SU-DHL-6 (cell line): ENCODE measurements at regions not wholly inside any gene's neighbourhood (a gene's known extent, or its start where the extent isn't known, plus 50 kb on each side); places are given as distances from the start of the nearest gene placed in this dataset.

ENCODE experiments used
- H2AFZ ChIP-seq: fragments of 200-600 bp; sonication (generic); 2 replicates; pipeline ENCODE4 v1.6.1; 2014; ENCODE audit warnings: low read depth, mild to moderate bottlenecking, moderate library complexity, mixed read lengths, antibody characterized with exemption, low read length; ENCODE audit not compliant: severe bottlenecking
- H3F3A ChIP-seq: fragments of 200-600 bp; shearing (Covaris generic); 2 replicates; pipeline ENCODE4 v1.6.0; 2016; ENCODE audit warnings: antibody characterized with exemption, mild to moderate bottlenecking; ENCODE audit not compliant: insufficient read depth
- H3K27ac ChIP-seq: fragments of 200-600 bp; sonication (generic); 2 replicates; pipeline ENCODE4 v1.5.1; 2016; ENCODE audit warnings: low read depth, mild to moderate bottlenecking, low read length, moderate library complexity, mixed read lengths
- H3K27me3 ChIP-seq: fragments of 200-600 bp; sonication (generic), shearing (Covaris generic); 2 replicates; pipeline ENCODE4 v1.6.0; 2014; ENCODE audit warnings: mild to moderate bottlenecking, low read length
- H3K36me3 ChIP-seq: fragments of 200-600 bp; sonication (generic); 2 replicates; pipeline ENCODE4 v1.6.1; 2014; ENCODE audit warnings: mild to moderate bottlenecking, low read length, mixed read lengths
- H3K4me2 ChIP-seq: fragments of 300-600, 200-600 bp; shearing (Covaris generic), sonication (generic); 2 replicates; pipeline ENCODE4 v1.6.0; 2014; ENCODE audit warnings: low read length, low read depth, mild to moderate bottlenecking; ENCODE audit not compliant: poor library complexity, severe bottlenecking
- H3K4me3 ChIP-seq: fragments of 200-600 bp; sonication (generic); 2 replicates; pipeline ENCODE4 v1.5.1; 2014; ENCODE audit warnings: antibody characterized with exemption, low read length, mild to moderate bottlenecking, mixed read lengths; ENCODE audit not compliant: insufficient read depth, poor library complexity, severe bottlenecking
- H3K79me2 ChIP-seq: fragments of 200-600 bp; sonication (generic); 2 replicates; pipeline ENCODE4 v1.6.1; 2014; ENCODE audit warnings: mild to moderate bottlenecking, low read length, moderate library complexity; ENCODE audit not compliant: insufficient read depth
- H3K9ac ChIP-seq: fragments of 200-600 bp; sonication (generic); 2 replicates; pipeline ENCODE4 v1.7.0; 2014; ENCODE audit warnings: mild to moderate bottlenecking, low read length
- H3K9me2 ChIP-seq: fragments of 200-600 bp; sonication (generic); replicated peaks from 2 replicates; pipeline ENCODE4 v1.6.1; 2014; ENCODE audit warnings: low read length; ENCODE audit not compliant: insufficient read depth
- H3K9me3 ChIP-seq: fragments of 200-600 bp; sonication (generic); 2 replicates; pipeline ENCODE4 v1.6.1; 2014; ENCODE audit warnings: low read length, mixed read lengths; ENCODE audit not compliant: insufficient read depth
- H4K20me1 ChIP-seq: fragments of 200-600 bp; sonication (generic); 2 replicates; pipeline ENCODE4 v1.6.1; 2014; ENCODE audit warnings: low read depth, mild to moderate bottlenecking, antibody characterized with exemption, low read length, moderate library complexity, mixed read lengths
- CTCF ChIP-seq: fragments of 200-600 bp; sonication (generic); IDR thresholded peaks from one replicate; pipeline ENCODE4 v1.5.1; 2017; ENCODE audit warnings: antibody characterized with exemption, mild to moderate bottlenecking, low read length, moderate library complexity; ENCODE audit not compliant: insufficient read depth, poor library complexity, severe bottlenecking
- EZH2phosphoT487 ChIP-seq: fragments of 200-600 bp; sonication (generic), shearing (Covaris generic); conservative IDR thresholded peaks from 2 replicates; pipeline ENCODE4 v1.6.1; 2018; ENCODE audit warnings: mild to moderate bottlenecking, antibody characterized with exemption, low read length, moderate library complexity, mixed read lengths

- Histone ChIP-seq H3K9me3 (no peaks in the 10 kb centered on the region), H3K9me2 (no peaks in the 10 kb centered on the region), H3K79me2 (no peaks in the 10 kb centered on the region), H3K27ac (no peak overlapping the region), H2AFZ (no peak overlapping the region), H3K36me3 (no peaks in the 10 kb centered on the region), H3K27me3 (no peaks in the 10 kb centered on the region), H3K4me2 (no peak overlapping the region), H3F3A (no peaks in the 10 kb centered on the region), H4K20me1 (no peaks in the 10 kb centered on the region), H3K4me3 (no peak overlapping the region), H3K9ac (no peak overlapping the region)
- TF ChIP-seq CTCF (no peak), EZH2phosphoT487 (no peak)
Observed at GRCh38 chr3:166556955-166557354, 719.7 kb upstream of the BCHE start.

GRCh38 chr3:166554023-166554422 is 716.8 kb upstream of the BCHE start:
- Histone ChIP-seq H3K4me2 (no peak overlapping the region), H2AFZ (peak overlapping the region; percentile 78), H3K79me2 (no peaks in the 10 kb centered on the region), H3K27ac (no peak overlapping the region), H4K20me1 (no peaks in the 10 kb centered on the region), H3K9me2 (no peaks in the 10 kb centered on the region), H3K36me3 (no peaks in the 10 kb centered on the region), H3K27me3 (no peaks in the 10 kb centered on the region), H3F3A (no peaks in the 10 kb centered on the region), H3K4me3 (no peak overlapping the region), H3K9ac (no peak overlapping the region), H3K9me3 (no peaks in the 10 kb centered on the region)
- no peak for TF ChIP-seq EZH2phosphoT487
- TF ChIP-seq CTCF: no peak

- no peak overlapping the region for H2AFZ ChIP-seq
- H3K36me3 ChIP-seq: no peaks in the 10 kb centered on the region
- H3F3A ChIP-seq: no peaks in the 10 kb centered on the region
- H4K20me1 ChIP-seq: no peaks in the 10 kb centered on the region
- H3K9me2 ChIP-seq: no peaks in the 10 kb centered on the region
- H3K27me3 ChIP-seq: no peaks in the 10 kb centered on the region
- peaks cover 16% of the 10 kb centered on the region; the same call in 1 of the 2 replicates for H3K9me3 ChIP-seq
- no peak overlapping the region for H3K27ac ChIP-seq
- H3K79me2 ChIP-seq: no peaks in the 10 kb centered on the region
- H3K9ac ChIP-seq: no peak overlapping the region
- no peak overlapping the region for H3K4me2 ChIP-seq
- H3K4me3 ChIP-seq: no peak overlapping the region
- TF ChIP-seq EZH2phosphoT487 (no peak), CTCF (no peak)
Observed at GRCh38 chr3:166533740-166534139, 696.5 kb upstream of the BCHE start.
